ENCODE measurements at regions not wholly inside any gene's neighbourhood (a gene's known extent, or its start where the extent isn't known, plus 50 kb on each side); places are given as distances from the start of the nearest gene placed in this dataset.

DNA sequence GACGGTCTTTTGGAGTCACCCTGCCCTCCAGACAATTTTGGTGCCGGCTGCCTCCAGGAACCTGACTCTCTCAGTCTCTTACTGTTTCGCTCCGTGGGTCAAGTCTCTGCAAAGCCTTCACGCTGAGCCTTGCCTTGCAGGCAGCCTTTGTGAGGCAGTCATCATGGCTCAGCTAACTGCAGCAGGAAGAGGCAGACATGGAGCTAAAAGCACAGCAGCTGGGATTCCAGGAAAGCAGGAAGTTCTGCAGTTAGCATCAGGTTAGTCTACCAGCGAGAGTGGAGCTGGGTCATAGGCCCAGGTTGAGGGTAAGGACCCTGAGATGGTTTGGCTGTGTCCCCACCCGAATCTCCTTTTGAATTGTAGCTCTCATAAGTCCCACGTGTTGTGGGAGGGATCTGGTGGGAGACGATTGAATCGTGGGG is 305.4 kb downstream of the PCNX1 start:
- H3K9me3 ChIP-seq (ENCODE audit: insufficient read depth, low read depth, low read length), result no peaks in the 10 kb centered on the region
- H3K4me3 ChIP-seq (ENCODE audit: low read length, poor library complexity, severe bottlenecking), result no peak overlapping the region
- no peaks in the 10 kb centered on the region for H4K20me1 ChIP-seq (ENCODE audit: insufficient read depth, low read length, poor library complexity, severe bottlenecking)
- H3K9ac ChIP-seq (ENCODE audit: low read depth, low read length, poor library complexity, severe bottlenecking), result no peak overlapping the region
- no peaks in the 10 kb centered on the region for H3K36me3 ChIP-seq (ENCODE audit: insufficient read depth, low read length)
- no peaks in the 10 kb centered on the region for H3K9me2 ChIP-seq (replicated peaks; ENCODE audit: low read depth, low read length)
- H3K4me2 ChIP-seq (ENCODE audit: low read depth, low read length, poor library complexity, severe bottlenecking), result no peak overlapping the region
- no peaks in the 10 kb centered on the region for H3K4me1 ChIP-seq (ENCODE audit: insufficient read depth, low read length, poor library complexity, severe bottlenecking)
- H3F3A ChIP-seq (ENCODE audit: low read depth), result no peaks in the 10 kb centered on the region
- H3K79me2 ChIP-seq (ENCODE audit: insufficient read depth, low read length), result no peaks in the 10 kb centered on the region
- H2AFZ ChIP-seq (ENCODE audit: low read length), result no peak overlapping the region
- no peaks in the 10 kb centered on the region for H3K27me3 ChIP-seq (ENCODE audit: insufficient read depth, low read length, poor library complexity, severe bottlenecking)
- TF ChIP-seq EZH2phosphoT487 (IDR thresholded peaks at IDR 0.05; ENCODE audit: borderline replicate concordance), result no peak
- TF ChIP-seq, protein P1, sequence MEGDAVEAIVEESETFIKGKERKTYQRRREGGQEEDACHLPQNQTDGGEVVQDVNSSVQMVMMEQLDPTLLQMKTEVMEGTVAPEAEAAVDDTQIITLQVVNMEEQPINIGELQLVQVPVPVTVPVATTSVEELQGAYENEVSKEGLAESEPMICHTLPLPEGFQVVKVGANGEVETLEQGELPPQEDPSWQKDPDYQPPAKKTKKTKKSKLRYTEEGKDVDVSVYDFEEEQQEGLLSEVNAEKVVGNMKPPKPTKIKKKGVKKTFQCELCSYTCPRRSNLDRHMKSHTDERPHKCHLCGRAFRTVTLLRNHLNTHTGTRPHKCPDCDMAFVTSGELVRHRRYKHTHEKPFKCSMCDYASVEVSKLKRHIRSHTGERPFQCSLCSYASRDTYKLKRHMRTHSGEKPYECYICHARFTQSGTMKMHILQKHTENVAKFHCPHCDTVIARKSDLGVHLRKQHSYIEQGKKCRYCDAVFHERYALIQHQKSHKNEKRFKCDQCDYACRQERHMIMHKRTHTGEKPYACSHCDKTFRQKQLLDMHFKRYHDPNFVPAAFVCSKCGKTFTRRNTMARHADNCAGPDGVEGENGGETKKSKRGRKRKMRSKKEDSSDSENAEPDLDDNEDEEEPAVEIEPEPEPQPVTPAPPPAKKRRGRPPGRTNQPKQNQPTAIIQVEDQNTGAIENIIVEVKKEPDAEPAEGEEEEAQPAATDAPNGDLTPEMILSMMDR (conservative IDR thresholded peaks at IDR 0.05; ENCODE audit: low read length), result no peak

GRCh38 chr14:71214241-71214640 is 307.0 kb downstream of the PCNX1 start:
- no peaks in the 10 kb centered on the region for H3F3A ChIP-seq (ENCODE audit: low read depth)
- TF ChIP-seq, protein P1 (conservative IDR thresholded peaks at IDR 0.05; ENCODE audit: low read length), result no peak
- TF ChIP-seq EZH2phosphoT487 (IDR thresholded peaks at IDR 0.05; ENCODE audit: borderline replicate concordance), result no peak
- H3K4me2 ChIP-seq (ENCODE audit: low read depth, low read length, poor library complexity, severe bottlenecking), result no peak overlapping the region

DNA sequence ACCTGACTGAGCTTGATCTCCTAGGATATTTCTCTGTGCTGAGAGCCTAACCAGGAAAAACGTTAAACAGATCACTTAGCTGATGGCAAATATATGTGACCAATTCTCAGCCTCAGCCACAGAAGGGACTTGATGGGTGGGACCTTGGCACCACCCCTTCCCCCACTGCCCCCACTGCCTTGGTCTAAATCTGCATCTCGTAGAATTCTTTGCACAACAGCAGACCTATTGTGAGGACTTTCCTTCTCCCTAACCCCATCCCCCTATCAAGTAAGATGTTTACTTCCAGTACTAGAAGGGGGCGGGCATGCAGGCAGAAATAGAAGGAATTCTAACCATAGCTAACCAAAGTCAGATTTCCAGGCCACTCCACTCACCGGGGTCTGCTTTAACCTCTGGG is 313.2 kb downstream of the PCNX1 start:
- Histone ChIP-seq H3K9me3 (ENCODE audit: insufficient read depth, low read depth, low read length) (no peaks in the 10 kb centered on the region), H3K4me3 (ENCODE audit: low read length, poor library complexity, severe bottlenecking) (no peak overlapping the region), H3K4me1 (ENCODE audit: insufficient read depth, low read length, poor library complexity, severe bottlenecking) (peaks cover 9% of the 10 kb centered on the region), H3K9ac (ENCODE audit: low read depth, low read length, poor library complexity, severe bottlenecking) (no peak overlapping the region), H3K79me2 (ENCODE audit: insufficient read depth, low read length) (no peaks in the 10 kb centered on the region), H4K20me1 (ENCODE audit: insufficient read depth, low read length, poor library complexity, severe bottlenecking) (no peaks in the 10 kb centered on the region), H2AFZ (ENCODE audit: low read length) (no peak overlapping the region), H3F3A (ENCODE audit: low read depth) (no peaks in the 10 kb centered on the region), H3K27me3 (ENCODE audit: insufficient read depth, low read length, poor library complexity, severe bottlenecking) (no peaks in the 10 kb centered on the region), H3K36me3 (ENCODE audit: insufficient read depth, low read length) (no peaks in the 10 kb centered on the region), H3K9me2 (replicated peaks; ENCODE audit: low read depth, low read length) (no peaks in the 10 kb centered on the region), H3K4me2 (ENCODE audit: low read depth, low read length, poor library complexity, severe bottlenecking) (no peak overlapping the region)
- TF ChIP-seq EZH2phosphoT487 (IDR thresholded peaks at IDR 0.05; ENCODE audit: borderline replicate concordance), result no peak
- TF ChIP-seq, protein P1 (conservative IDR thresholded peaks at IDR 0.05; ENCODE audit: low read length), result no peak

More at GRCh38 chr14:71214241-71214640, 307.0 kb downstream of the PCNX1 start:
- Histone ChIP-seq H3K79me2 (ENCODE audit: insufficient read depth, low read length) (no peaks in the 10 kb centered on the region), H2AFZ (ENCODE audit: low read length) (no peak overlapping the region), H3K9me2 (replicated peaks; ENCODE audit: low read depth, low read length) (no peaks in the 10 kb centered on the region), H3K36me3 (ENCODE audit: insufficient read depth, low read length) (no peaks in the 10 kb centered on the region), H4K20me1 (ENCODE audit: insufficient read depth, low read length, poor library complexity, severe bottlenecking) (no peaks in the 10 kb centered on the region), H3K9me3 (ENCODE audit: insufficient read depth, low read depth, low read length) (no peaks in the 10 kb centered on the region), H3K4me3 (ENCODE audit: low read length, poor library complexity, severe bottlenecking) (no peak overlapping the region), H3K9ac (ENCODE audit: low read depth, low read length, poor library complexity, severe bottlenecking) (no peak overlapping the region), H3K27me3 (ENCODE audit: insufficient read depth, low read length, poor library complexity, severe bottlenecking) (no peaks in the 10 kb centered on the region), H3K4me1 (ENCODE audit: insufficient read depth, low read length, poor library complexity, severe bottlenecking) (peaks cover 9% of the 10 kb centered on the region)

All from Loucy (cell line).